ENCODE measurements at regions not wholly inside any gene's neighbourhood (a gene's known extent, or its start where the extent isn't known, plus 50 kb on each side); places are given as distances from the start of the nearest gene placed in this dataset.

DNA sequence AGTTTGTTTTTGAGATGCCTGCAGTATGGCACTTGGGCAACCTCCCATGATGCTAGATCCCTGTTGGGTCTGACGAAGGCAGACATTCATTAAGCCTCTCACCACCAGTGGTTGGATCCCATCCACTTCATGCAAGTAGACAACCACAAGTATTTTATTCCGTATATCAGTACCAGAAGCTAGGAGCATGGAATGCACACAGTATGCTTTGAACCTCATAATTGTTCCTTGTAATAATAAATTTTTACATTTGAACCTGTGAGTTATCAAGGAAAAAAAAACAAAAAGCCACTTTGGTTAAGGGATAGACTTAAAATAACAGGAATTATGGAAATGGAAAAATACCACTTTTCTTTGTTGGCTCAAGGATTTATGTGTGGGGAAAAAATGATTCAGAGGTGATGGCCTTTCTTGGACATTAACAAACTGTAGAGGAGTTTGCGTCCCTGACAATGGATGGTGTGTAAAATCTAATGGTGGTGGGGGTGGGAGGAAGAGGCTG is 107.1 kb upstream of the KCNJ16 start:
- TF ChIP-seq, protein P1, sequence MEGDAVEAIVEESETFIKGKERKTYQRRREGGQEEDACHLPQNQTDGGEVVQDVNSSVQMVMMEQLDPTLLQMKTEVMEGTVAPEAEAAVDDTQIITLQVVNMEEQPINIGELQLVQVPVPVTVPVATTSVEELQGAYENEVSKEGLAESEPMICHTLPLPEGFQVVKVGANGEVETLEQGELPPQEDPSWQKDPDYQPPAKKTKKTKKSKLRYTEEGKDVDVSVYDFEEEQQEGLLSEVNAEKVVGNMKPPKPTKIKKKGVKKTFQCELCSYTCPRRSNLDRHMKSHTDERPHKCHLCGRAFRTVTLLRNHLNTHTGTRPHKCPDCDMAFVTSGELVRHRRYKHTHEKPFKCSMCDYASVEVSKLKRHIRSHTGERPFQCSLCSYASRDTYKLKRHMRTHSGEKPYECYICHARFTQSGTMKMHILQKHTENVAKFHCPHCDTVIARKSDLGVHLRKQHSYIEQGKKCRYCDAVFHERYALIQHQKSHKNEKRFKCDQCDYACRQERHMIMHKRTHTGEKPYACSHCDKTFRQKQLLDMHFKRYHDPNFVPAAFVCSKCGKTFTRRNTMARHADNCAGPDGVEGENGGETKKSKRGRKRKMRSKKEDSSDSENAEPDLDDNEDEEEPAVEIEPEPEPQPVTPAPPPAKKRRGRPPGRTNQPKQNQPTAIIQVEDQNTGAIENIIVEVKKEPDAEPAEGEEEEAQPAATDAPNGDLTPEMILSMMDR (IDR thresholded peaks at IDR 0.05 in 8 of 11, conservative IDR thresholded peaks at IDR 0.05 in 3 of 11) = no peak
- no peak for TF ChIP-seq POLR2A (IDR thresholded peaks at IDR 0.05)
- no peak overlapping the region for H3K27ac ChIP-seq
- peaks cover 0 to 19% (median 7%) of the 10 kb centered on the region in 8 donors for H3K9me3 ChIP-seq
- DNase-seq = no peak
- H3K27me3 ChIP-seq (replicated peaks in 1 of 7) = no peaks in the 10 kb centered on the region
- no peak overlapping the region for H3K4me3 ChIP-seq
- no peaks in the 10 kb centered on the region for H3K36me3 ChIP-seq
- WGBS, 5 donors = 83 to 96% (median 89%) methylated on average over 3 of the region's 3 CpGs
- intact Hi-C loops (cut with DNase I; ENCODE audit: low total_unique reads) = no loop called here
- no peaks in the 10 kb centered on the region for H3K4me1 ChIP-seq

- H3K4me1 ChIP-seq = no peaks in the 10 kb centered on the region
- H3K36me3 ChIP-seq = no peaks in the 10 kb centered on the region
- intact Hi-C loops (cut with DNase I; ENCODE audit: low total_unique reads) = no loop called here
- no peak for DNase-seq
- peaks cover 0 to 30% (median 15%) of the 10 kb centered on the region in 8 donors for H3K9me3 ChIP-seq
- H3K4me3 ChIP-seq = no peak overlapping the region
- WGBS, 5 donors = 58 to 92% (median 85%) methylated on average over 2 of the region's 2 CpGs
- TF ChIP-seq POLR2A (IDR thresholded peaks at IDR 0.05) (no peak), POLR2AphosphoS5 (IDR thresholded peaks at IDR 0.05) (no peak)
- TF ChIP-seq, protein P1 (IDR thresholded peaks at IDR 0.05 in 8 of 11, conservative IDR thresholded peaks at IDR 0.05 in 3 of 11) = no peak
- H3K27me3 ChIP-seq (replicated peaks in 1 of 7) = no peaks in the 10 kb centered on the region
- no peak overlapping the region for H3K27ac ChIP-seq
These were observed 105.1 kb upstream of the KCNJ16 start for GRCh38 chr17:69969897-69970296.

GRCh38 chr17:69972251-69972650 is 102.8 kb upstream of the KCNJ16 start:
- H3K4me3 ChIP-seq = no peak overlapping the region
- H3K4me1 ChIP-seq = no peaks in the 10 kb centered on the region
- no peaks in the 10 kb centered on the region for H3K27me3 ChIP-seq (replicated peaks in 1 of 7)
- intact Hi-C loops (cut with DNase I; ENCODE audit: low total_unique reads) = no loop called here
- WGBS, 5 donors = 87 to 97% (median 89%) methylated on average over 1 of the region's 1 CpG
- H3K36me3 ChIP-seq = no peaks in the 10 kb centered on the region
- H3K9me3 ChIP-seq = peaks cover 0 to 20% (median 11%) of the 10 kb centered on the region in 8 donors
- no peak for DNase-seq
- H3K27ac ChIP-seq = no peak overlapping the region
- TF ChIP-seq POLR2AphosphoS5 (IDR thresholded peaks at IDR 0.05) (no peak), POLR2A (IDR thresholded peaks at IDR 0.05) (no peak)
- TF ChIP-seq, protein P1 (IDR thresholded peaks at IDR 0.05 in 8 of 11, conservative IDR thresholded peaks at IDR 0.05 in 3 of 11) = no peak

- intact Hi-C loops (cut with DNase I; ENCODE audit: low total_unique reads) = no loop called here
- peaks cover 0 to 20% (median 11%) of the 10 kb centered on the region in 8 donors for H3K9me3 ChIP-seq
- H3K27me3 ChIP-seq (replicated peaks in 1 of 7) = no peaks in the 10 kb centered on the region
- no peak for DNase-seq
- no peaks in the 10 kb centered on the region for H3K36me3 ChIP-seq
- WGBS, 5 donors = 87 to 100% (median 92%) methylated on average over 1 of the region's 1 CpG
- TF ChIP-seq POLR2AphosphoS5 (IDR thresholded peaks at IDR 0.05) (no peak), POLR2A (IDR thresholded peaks at IDR 0.05) (no peak)
- TF ChIP-seq, protein P1 (IDR thresholded peaks at IDR 0.05 in 8 of 11, conservative IDR thresholded peaks at IDR 0.05 in 3 of 11) = no peak
- no peaks in the 10 kb centered on the region for H3K4me1 ChIP-seq
- H3K4me3 ChIP-seq = no peak overlapping the region
- H3K27ac ChIP-seq = no peak overlapping the region
These were observed 99.2 kb upstream of the KCNJ16 start for GRCh38 chr17:69975808-69976207.
